WTC11 (cell line): ENCODE measurements at regions not wholly inside any gene's neighbourhood (a gene's known extent, or its start where the extent isn't known, plus 50 kb on each side); places are given as distances from the start of the nearest gene placed in this dataset.
"Not testable (repeated sequence)": the region's sequence is repeated elsewhere in the genome, so short reads cannot be mapped to it uniquely, and the experiment has no call there.

ENCODE experiments used
- MXD4 ChIP-seq: fragments of 250-450 bp; sonication (Bioruptor Pico); IDR thresholded peaks from 2 replicates; pipeline ENCODE4 v1.8.0; 2021; ENCODE audit warnings: mild to moderate bottlenecking, moderate library complexity, borderline replicate concordance
- TF ChIP-seq, protein P1 (sequence below): sonication (generic); formaldehyde crosslinking; IDR thresholded peaks from 2 replicates; pipeline ENCODE4 v1.8.0; 2022; ENCODE audit warnings: mild to moderate bottlenecking, missing genetic modification reagents
- TF ChIP-seq, protein P2 (sequence below): fragments of 200-600 bp; IDR thresholded peaks from 2 replicates; pipeline ENCODE4 v1.8.0; 2022; ENCODE audit warnings: antibody characterized with exemption
- TF ChIP-seq, protein P3 (sequence below): sonication (generic); formaldehyde crosslinking; IDR thresholded peaks from 2 replicates; pipeline ENCODE4 v1.8.0; 2022; ENCODE audit warnings: mild to moderate bottlenecking, missing genetic modification reagents
- TF ChIP-seq, protein P4 (sequence below): sonication (generic); formaldehyde crosslinking; conservative IDR thresholded peaks from 2 replicates; pipeline ENCODE4 v1.8.1; 2023; ENCODE audit warnings: mild to moderate bottlenecking, low read depth, missing genetic modification reagents, moderate library complexity

DNA sequence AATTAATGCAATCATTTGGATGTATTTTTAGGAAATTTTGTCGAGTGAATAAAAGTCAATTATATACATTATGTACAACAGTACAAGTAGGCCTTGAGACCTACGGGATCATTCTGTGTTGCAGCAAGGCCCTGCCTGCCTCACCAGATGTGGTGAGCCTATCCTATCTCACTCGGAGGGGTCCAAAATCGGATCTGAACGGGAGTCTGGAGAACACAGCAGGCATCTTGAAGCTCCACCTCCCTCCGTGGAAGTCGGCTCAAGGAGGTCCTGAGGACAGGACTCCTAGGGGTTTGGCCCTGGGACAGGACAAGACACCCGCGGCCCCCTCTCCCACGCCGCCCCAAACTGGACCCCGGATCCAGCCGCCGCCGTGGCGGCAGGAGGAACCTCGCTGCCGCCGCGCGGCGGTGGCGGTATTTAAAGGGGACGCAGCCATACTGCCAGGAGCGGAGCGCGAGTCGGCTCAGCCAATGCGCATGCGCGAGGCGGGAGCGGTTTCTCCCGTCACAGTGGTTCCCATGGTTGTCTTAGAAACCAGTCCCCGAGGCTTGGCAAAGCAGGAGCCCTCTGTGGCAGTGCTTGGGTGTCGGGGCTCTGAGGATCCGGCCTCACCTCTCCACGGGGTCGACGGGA, 663.9 kb downstream of the SPATA31A7 start:
- TF ChIP-seq, protein P1, sequence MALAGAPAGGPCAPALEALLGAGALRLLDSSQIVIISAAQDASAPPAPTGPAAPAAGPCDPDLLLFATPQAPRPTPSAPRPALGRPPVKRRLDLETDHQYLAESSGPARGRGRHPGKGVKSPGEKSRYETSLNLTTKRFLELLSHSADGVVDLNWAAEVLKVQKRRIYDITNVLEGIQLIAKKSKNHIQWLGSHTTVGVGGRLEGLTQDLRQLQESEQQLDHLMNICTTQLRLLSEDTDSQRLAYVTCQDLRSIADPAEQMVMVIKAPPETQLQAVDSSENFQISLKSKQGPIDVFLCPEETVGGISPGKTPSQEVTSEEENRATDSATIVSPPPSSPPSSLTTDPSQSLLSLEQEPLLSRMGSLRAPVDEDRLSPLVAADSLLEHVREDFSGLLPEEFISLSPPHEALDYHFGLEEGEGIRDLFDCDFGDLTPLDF (CRISPR knock-in tag) = not testable (repeated sequence)
- TF ChIP-seq MXD4 = not testable (repeated sequence)
- TF ChIP-seq, protein P2, sequence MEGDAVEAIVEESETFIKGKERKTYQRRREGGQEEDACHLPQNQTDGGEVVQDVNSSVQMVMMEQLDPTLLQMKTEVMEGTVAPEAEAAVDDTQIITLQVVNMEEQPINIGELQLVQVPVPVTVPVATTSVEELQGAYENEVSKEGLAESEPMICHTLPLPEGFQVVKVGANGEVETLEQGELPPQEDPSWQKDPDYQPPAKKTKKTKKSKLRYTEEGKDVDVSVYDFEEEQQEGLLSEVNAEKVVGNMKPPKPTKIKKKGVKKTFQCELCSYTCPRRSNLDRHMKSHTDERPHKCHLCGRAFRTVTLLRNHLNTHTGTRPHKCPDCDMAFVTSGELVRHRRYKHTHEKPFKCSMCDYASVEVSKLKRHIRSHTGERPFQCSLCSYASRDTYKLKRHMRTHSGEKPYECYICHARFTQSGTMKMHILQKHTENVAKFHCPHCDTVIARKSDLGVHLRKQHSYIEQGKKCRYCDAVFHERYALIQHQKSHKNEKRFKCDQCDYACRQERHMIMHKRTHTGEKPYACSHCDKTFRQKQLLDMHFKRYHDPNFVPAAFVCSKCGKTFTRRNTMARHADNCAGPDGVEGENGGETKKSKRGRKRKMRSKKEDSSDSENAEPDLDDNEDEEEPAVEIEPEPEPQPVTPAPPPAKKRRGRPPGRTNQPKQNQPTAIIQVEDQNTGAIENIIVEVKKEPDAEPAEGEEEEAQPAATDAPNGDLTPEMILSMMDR = not testable (repeated sequence)
- TF ChIP-seq, protein P3, sequence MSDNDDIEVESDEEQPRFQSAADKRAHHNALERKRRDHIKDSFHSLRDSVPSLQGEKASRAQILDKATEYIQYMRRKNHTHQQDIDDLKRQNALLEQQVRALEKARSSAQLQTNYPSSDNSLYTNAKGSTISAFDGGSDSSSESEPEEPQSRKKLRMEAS (CRISPR knock-in tag) = not testable (repeated sequence)
- TF ChIP-seq, protein P4, sequence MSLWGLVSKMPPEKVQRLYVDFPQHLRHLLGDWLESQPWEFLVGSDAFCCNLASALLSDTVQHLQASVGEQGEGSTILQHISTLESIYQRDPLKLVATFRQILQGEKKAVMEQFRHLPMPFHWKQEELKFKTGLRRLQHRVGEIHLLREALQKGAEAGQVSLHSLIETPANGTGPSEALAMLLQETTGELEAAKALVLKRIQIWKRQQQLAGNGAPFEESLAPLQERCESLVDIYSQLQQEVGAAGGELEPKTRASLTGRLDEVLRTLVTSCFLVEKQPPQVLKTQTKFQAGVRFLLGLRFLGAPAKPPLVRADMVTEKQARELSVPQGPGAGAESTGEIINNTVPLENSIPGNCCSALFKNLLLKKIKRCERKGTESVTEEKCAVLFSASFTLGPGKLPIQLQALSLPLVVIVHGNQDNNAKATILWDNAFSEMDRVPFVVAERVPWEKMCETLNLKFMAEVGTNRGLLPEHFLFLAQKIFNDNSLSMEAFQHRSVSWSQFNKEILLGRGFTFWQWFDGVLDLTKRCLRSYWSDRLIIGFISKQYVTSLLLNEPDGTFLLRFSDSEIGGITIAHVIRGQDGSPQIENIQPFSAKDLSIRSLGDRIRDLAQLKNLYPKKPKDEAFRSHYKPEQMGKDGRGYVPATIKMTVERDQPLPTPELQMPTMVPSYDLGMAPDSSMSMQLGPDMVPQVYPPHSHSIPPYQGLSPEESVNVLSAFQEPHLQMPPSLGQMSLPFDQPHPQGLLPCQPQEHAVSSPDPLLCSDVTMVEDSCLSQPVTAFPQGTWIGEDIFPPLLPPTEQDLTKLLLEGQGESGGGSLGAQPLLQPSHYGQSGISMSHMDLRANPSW (CRISPR knock-in tag) = not testable (repeated sequence)
